Fibroblast of mammary gland (primary cell): ENCODE measurements at regions not wholly inside any gene's neighbourhood (a gene's known extent, or its start where the extent isn't known, plus 50 kb on each side); places are given as distances from the start of the nearest gene placed in this dataset.

ENCODE experiments used
- DNase-seq: peaks from one replicate; pipeline ENCODE4 v3.0.0-alpha.2; 2010; ENCODE audit warnings: low read depth
- H3K4me3 ChIP-seq: 2 replicates; pipeline ENCODE4 v1.5.1; 2011; ENCODE audit warnings: low read depth, mild to moderate bottlenecking, low read length, moderate library complexity; ENCODE audit not compliant: control insufficient read depth
- TF ChIP-seq, protein P1 (sequence below): conservative IDR thresholded peaks from 2 replicates; pipeline ENCODE4 v1.5.1; 2011; ENCODE audit warnings: low read depth, low read length, inconsistent platforms; ENCODE audit not compliant: control insufficient read depth, insufficient read depth

DNA sequence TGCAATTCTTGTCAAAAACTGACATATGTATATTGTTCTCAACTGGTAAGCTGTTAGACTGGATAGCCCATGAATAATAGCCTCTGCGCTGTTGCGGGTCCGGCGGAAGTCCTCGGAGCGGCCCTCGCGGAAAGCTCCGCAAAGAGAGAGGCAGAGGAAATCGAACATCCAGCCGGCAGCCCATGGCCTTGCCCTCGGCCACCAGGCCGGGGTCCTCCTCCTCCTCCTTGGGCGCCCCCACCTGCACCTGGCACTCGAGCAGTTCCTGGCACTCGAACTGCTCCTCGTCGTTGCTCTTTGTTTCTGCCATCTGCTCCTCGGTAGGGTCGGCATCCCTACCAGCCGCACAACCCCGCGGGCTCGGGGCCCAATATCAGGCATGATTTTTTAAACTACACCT, 1176.3 kb downstream of the PCDH18 start:
- no peak for DNase-seq
- no peak overlapping the region for H3K4me3 ChIP-seq
- TF ChIP-seq, protein P1, sequence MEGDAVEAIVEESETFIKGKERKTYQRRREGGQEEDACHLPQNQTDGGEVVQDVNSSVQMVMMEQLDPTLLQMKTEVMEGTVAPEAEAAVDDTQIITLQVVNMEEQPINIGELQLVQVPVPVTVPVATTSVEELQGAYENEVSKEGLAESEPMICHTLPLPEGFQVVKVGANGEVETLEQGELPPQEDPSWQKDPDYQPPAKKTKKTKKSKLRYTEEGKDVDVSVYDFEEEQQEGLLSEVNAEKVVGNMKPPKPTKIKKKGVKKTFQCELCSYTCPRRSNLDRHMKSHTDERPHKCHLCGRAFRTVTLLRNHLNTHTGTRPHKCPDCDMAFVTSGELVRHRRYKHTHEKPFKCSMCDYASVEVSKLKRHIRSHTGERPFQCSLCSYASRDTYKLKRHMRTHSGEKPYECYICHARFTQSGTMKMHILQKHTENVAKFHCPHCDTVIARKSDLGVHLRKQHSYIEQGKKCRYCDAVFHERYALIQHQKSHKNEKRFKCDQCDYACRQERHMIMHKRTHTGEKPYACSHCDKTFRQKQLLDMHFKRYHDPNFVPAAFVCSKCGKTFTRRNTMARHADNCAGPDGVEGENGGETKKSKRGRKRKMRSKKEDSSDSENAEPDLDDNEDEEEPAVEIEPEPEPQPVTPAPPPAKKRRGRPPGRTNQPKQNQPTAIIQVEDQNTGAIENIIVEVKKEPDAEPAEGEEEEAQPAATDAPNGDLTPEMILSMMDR, result no peak

DNA sequence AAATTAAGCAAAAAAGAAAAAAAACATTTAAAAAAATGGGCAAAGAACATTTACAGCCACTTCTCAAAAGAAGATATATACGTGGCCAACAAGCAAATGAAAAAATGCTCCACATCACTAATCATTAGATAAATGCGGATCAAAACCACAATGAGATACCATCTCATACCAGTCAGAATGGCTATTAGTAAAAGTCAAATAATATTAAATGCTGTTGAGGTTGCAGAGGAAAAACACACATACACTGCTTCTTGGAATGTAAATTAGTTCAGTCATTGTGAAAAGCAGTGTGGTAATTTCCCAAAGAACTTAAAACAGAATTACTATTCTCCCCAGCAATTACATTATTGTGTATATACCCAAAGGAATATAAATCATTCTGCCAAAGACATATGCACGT, 1189.0 kb downstream of the PCDH18 start:
- no peak overlapping the region for H3K4me3 ChIP-seq
- TF ChIP-seq, protein P1, result no peak
- no peak for DNase-seq

- TF ChIP-seq, protein P1, result no peak
- DNase-seq, result no peak
- H3K4me3 ChIP-seq, result no peak overlapping the region
Observed at GRCh38 chr4:136342666-136343065, 1189.6 kb downstream of the PCDH18 start.

DNA sequence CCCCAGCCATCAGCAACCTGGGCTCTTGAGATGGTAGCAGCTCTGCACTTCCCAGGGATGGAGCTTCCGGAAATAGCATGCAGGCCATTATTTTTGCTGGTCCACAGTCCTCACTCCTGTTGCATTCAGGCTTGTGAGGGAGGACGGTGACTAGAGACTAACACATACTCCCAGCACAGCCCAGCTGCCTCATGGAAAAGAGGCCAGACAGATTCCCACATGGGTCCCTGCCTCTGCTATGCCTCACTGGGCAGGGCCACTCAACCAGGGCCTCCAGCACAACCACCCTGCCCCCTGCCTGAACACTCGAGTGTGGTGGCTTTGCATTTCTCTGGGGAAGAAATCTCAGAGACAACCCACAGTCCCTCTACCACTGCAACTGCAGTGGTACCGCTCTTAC, 1195.1 kb downstream of the PCDH18 start:
- no peak for DNase-seq
- no peak overlapping the region for H3K4me3 ChIP-seq
- TF ChIP-seq, protein P1, result no peak

DNA sequence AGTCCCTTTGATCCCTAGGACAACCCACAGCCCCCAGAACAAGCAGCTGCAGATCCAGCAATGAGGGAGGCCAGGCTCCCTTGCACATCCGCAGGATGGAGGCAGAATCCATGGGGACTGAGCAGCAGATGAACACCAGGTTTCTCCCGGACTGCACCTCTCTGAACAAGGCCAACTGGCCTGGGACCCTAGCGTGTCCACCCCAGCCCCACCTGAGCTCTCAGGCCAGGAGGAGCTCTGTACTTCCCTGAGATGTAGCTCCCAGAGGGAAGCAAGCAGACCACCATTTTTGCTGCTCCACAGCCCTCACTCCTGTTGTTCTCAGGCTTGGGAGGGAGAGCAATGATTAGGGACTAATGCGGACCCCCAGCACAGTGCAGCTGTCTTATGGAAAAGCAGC, 1195.8 kb downstream of the PCDH18 start:
- DNase-seq, result no peak
- TF ChIP-seq, protein P1, result no peak

GRCh38 chr4:136329042-136329662, 1203.1 kb downstream of the PCDH18 start:
- no peak for DNase-seq
- no peak overlapping the region for H3K4me3 ChIP-seq
- TF ChIP-seq, protein P1, result no peak

More for the DNA sequence above, 1195.8 kb downstream of the PCDH18 start:
- no peak overlapping the region for H3K4me3 ChIP-seq

- no peak for DNase-seq
- no peak overlapping the region for H3K4me3 ChIP-seq
- TF ChIP-seq, protein P1, result no peak
Observed at GRCh38 chr4:136328131-136328530, 1204.2 kb downstream of the PCDH18 start.
